ENCODE measurements at regions not wholly inside any gene's neighbourhood (a gene's known extent, or its start where the extent isn't known, plus 50 kb on each side); places are given as distances from the start of the nearest gene placed in this dataset.

DNA sequence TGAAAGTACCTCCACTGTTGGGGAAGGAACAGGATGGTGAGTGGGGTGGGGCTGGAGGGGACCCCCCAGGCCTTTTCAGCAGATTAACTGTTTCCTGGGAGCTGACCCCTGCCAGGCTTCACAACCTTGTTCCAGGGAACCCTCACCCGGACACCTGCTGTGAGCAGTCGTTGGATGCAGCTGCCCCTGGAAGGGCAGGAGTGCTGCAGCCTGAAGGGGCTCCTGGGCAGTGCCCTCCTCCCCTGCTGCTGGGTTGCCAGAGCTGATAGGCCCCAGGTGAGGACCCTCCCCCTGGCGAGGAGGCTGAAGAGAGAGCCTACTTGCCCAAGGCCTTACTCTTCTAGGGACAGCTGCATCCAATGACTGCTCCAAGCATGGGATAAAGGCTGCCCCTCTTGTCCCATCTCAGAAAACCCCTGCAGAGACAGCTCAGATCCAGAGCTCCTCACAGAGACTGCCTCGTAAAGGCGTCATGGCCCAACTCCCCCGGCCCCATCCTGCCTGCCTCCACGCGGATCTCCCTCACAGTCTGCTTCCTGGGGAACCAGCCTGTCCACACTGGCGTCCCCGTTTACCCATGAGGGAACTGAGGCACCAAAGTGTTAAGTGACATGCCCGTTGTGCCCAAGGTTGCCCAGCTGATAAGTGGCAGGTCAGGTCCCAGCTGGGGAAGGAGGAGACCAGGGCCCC is 193.4 kb upstream of the LINGO1 start:
- H3K36me3 ChIP-seq: no peaks in the 10 kb centered on the region
- TF ChIP-seq, protein P1, sequence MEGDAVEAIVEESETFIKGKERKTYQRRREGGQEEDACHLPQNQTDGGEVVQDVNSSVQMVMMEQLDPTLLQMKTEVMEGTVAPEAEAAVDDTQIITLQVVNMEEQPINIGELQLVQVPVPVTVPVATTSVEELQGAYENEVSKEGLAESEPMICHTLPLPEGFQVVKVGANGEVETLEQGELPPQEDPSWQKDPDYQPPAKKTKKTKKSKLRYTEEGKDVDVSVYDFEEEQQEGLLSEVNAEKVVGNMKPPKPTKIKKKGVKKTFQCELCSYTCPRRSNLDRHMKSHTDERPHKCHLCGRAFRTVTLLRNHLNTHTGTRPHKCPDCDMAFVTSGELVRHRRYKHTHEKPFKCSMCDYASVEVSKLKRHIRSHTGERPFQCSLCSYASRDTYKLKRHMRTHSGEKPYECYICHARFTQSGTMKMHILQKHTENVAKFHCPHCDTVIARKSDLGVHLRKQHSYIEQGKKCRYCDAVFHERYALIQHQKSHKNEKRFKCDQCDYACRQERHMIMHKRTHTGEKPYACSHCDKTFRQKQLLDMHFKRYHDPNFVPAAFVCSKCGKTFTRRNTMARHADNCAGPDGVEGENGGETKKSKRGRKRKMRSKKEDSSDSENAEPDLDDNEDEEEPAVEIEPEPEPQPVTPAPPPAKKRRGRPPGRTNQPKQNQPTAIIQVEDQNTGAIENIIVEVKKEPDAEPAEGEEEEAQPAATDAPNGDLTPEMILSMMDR (IDR thresholded peaks at IDR 0.05): no peak
- TF ChIP-seq POLR2A (IDR thresholded peaks at IDR 0.05; ENCODE audit: low read depth) (no peak), EP300 (IDR thresholded peaks at IDR 0.05) (no peak), POLR2AphosphoS5 (IDR thresholded peaks at IDR 0.05) (no peak)
- no peak overlapping the region for H3K4me3 ChIP-seq
- no peaks in the 10 kb centered on the region for H3K9me3 ChIP-seq
- WGBS: 83% methylated on average over 8 of the region's 11 CpGs
- H3K4me1 ChIP-seq: no peaks in the 10 kb centered on the region
- DNase-seq (ENCODE audit: extremely low spot score): no peak
- intact Hi-C loops (cut with DNase I): loop anchor here (10.0 kb wide), 1 partner anchor 191 kb away; the partner anchor contains the start of gene LINGO1
- H3K27me3 ChIP-seq: peaks cover 0 to 37% (median 0%) of the 10 kb centered on the region in 4 donors
- H3K27ac ChIP-seq (replicated peaks in 1 of 4): no peak overlapping the region

DNA sequence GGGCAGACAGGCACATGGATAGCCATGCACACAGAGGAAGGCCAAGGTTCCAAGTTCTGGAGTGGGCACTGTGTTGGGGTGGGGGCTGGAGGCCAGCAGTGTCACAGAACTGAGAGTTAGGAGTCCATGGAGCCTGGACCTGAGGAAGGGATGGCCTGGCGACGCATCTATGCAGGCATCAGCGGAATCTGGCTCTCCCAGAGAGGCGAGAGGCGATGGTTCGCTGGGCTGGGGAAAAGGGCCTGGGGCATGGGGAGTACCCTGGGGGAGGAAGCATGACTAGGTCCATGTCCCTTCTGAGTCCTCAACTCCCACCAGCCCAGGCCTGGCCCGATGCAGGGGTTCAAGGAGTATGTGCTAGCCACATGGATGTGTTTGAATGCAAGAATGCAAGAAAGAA is 192.8 kb upstream of the LINGO1 start:
- WGBS: 87% methylated on average over 7 of the region's 7 CpGs
- H3K27me3 ChIP-seq: peaks cover 0 to 40% (median 2%) of the 10 kb centered on the region in 4 donors
- H3K9me3 ChIP-seq: no peaks in the 10 kb centered on the region
- no peaks in the 10 kb centered on the region for H3K36me3 ChIP-seq
- intact Hi-C loops (cut with DNase I): loop anchor here (10.0 kb wide), 1 partner anchor 191 kb away; the partner anchor contains the start of gene LINGO1
- no peak overlapping the region for H3K27ac ChIP-seq (replicated peaks in 1 of 4)
- no peak for DNase-seq (ENCODE audit: extremely low spot score)
- H3K4me3 ChIP-seq: no peak overlapping the region
- TF ChIP-seq, protein P1 (IDR thresholded peaks at IDR 0.05): no peak
- TF ChIP-seq POLR2AphosphoS5 (IDR thresholded peaks at IDR 0.05) (no peak), POLR2A (IDR thresholded peaks at IDR 0.05; ENCODE audit: low read depth) (no peak), EP300 (IDR thresholded peaks at IDR 0.05) (no peak)
- peaks cover 0 to 3% (median under 1%) of the 10 kb centered on the region in 4 donors for H3K4me1 ChIP-seq

GRCh38 chr15:77825252-77825542 is 192.5 kb upstream of the LINGO1 start:
- no peak for DNase-seq (ENCODE audit: extremely low spot score)
- no peak overlapping the region for H3K27ac ChIP-seq (replicated peaks in 1 of 4)
- peaks cover 0 to 40% (median 5%) of the 10 kb centered on the region in 4 donors for H3K27me3 ChIP-seq
- TF ChIP-seq, protein P1 (IDR thresholded peaks at IDR 0.05): no peak
- TF ChIP-seq EP300 (IDR thresholded peaks at IDR 0.05) (no peak), POLR2A (IDR thresholded peaks at IDR 0.05; ENCODE audit: low read depth) (no peak), POLR2AphosphoS5 (IDR thresholded peaks at IDR 0.05) (no peak)
- H3K36me3 ChIP-seq: no peaks in the 10 kb centered on the region
- H3K4me3 ChIP-seq: no peak overlapping the region
- intact Hi-C loops (cut with DNase I): loop anchor here (10.0 kb wide), 1 partner anchor 190 kb away; the partner anchor contains the start of gene LINGO1
- no peaks in the 10 kb centered on the region for H3K9me3 ChIP-seq
- WGBS: 81% methylated on average over 3 of the region's 3 CpGs
- H3K4me1 ChIP-seq: peaks cover under 1 to 7% (median 3%) of the 10 kb centered on the region in 4 donors

DNA sequence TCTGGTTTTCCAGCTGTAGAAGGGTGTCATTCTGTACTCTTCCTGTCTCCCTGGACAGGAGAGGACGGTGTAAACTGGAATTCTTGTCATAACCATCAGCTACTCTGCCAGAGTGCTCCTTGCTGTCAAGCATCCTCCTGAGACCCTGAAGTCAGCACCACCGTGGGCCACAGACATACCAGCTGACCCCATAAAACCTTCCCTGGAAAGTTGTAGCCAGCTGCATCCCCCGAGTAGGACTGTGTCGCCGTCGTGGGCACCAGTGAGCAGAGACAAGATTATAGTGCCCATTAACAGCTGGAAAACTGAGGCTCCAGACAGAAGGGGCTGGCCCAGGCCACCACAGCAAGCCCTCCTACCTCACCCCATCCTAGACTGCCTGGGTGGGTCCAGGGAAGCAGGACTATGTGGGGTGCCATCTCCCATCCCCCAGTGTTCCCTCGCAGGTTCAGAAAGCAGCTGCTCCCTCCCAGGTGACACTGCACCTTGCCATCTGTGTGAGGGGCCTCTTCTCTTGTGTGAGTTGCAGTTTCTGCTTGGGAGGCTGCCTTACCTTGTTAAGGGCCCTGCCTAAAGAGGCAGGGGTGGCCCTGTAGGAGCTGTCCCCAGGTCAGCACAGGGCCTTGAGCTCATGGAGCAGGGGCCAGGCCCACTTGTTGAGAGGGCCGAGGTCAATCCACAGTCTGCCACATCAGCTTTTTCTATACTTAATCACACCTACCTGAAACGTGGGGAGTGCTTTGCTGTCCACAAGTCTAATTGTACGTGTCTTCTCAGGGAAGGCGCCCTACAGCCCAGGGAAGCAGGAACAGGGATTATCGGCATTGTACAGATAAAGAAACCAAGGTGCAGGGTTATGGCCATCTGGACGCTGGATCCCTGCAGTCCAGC is 191.9 kb upstream of the LINGO1 start:
- TF ChIP-seq, protein P1 (IDR thresholded peaks at IDR 0.05): no peak
- TF ChIP-seq POLR2AphosphoS5 (IDR thresholded peaks at IDR 0.05) (no peak), EP300 (IDR thresholded peaks at IDR 0.05) (no peak), POLR2A (IDR thresholded peaks at IDR 0.05; ENCODE audit: low read depth) (no peak)
- H3K4me1 ChIP-seq: peaks cover 2 to 13% (median 9%) of the 10 kb centered on the region in 4 donors
- H3K36me3 ChIP-seq: no peaks in the 10 kb centered on the region
- no peak for DNase-seq (ENCODE audit: extremely low spot score)
- H3K27me3 ChIP-seq: peaks cover 0 to 41% (median 10%) of the 10 kb centered on the region in 4 donors
- 82% methylated on average over 11 of the region's 13 CpGs for WGBS
- intact Hi-C loops (cut with DNase I): loop anchor here (10.0 kb wide), 1 partner anchor 190 kb away; the partner anchor contains the start of gene LINGO1
- H3K27ac ChIP-seq (replicated peaks in 1 of 4): no peak overlapping the region
- no peaks in the 10 kb centered on the region for H3K9me3 ChIP-seq
- H3K4me3 ChIP-seq: no peak overlapping the region
